ENCODE measurements at regions not wholly inside any gene's neighbourhood (a gene's known extent, or its start where the extent isn't known, plus 50 kb on each side); places are given as distances from the start of the nearest gene placed in this dataset.

DNA sequence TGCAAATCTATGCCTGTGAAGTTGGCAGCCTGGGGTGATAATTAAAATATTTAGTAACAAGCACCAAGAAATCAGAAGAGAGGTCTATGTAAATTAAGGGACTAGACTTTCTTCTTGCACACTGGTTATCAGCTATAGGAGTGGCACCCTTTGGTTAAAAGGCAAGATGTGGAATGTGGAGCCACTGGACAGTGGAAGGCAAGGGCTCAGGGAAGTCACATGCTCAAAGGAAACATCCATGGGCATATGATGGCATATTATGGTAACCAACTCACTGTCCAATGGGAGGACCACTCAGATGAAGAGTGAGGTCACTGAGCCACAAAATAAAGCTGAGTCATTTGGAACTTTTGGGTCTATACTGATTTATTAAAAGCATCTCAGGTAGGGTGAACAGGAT, 165.6 kb upstream of the PRICKLE2 start:
- POLR2A ChIA-PET, result no interaction called here
- no peaks in the 10 kb centered on the region for H3K9me3 ChIP-seq (ENCODE audit: low read length)
- H3K4me1 ChIP-seq (ENCODE audit: insufficient read depth, low read length, poor library complexity, severe bottlenecking), result no peaks in the 10 kb centered on the region
- no peak overlapping the region for H2AFZ ChIP-seq (ENCODE audit: low read length)
- no TSS peak for BruUV-seq (replicated peaks)
- TF ChIP-seq, protein P1, sequence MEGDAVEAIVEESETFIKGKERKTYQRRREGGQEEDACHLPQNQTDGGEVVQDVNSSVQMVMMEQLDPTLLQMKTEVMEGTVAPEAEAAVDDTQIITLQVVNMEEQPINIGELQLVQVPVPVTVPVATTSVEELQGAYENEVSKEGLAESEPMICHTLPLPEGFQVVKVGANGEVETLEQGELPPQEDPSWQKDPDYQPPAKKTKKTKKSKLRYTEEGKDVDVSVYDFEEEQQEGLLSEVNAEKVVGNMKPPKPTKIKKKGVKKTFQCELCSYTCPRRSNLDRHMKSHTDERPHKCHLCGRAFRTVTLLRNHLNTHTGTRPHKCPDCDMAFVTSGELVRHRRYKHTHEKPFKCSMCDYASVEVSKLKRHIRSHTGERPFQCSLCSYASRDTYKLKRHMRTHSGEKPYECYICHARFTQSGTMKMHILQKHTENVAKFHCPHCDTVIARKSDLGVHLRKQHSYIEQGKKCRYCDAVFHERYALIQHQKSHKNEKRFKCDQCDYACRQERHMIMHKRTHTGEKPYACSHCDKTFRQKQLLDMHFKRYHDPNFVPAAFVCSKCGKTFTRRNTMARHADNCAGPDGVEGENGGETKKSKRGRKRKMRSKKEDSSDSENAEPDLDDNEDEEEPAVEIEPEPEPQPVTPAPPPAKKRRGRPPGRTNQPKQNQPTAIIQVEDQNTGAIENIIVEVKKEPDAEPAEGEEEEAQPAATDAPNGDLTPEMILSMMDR (conservative IDR thresholded peaks at IDR 0.05; ENCODE audit: low read length), result no peak
- no peak for TF ChIP-seq EZH2phosphoT487 (IDR thresholded peaks at IDR 0.05; ENCODE audit: borderline replicate concordance, low read depth, low read length)
- no peaks in the 10 kb centered on the region for H3K36me3 ChIP-seq (ENCODE audit: insufficient read depth, low read length)
- H3K79me2 ChIP-seq (ENCODE audit: insufficient read depth, low read depth, low read length), result no peaks in the 10 kb centered on the region
- no peak for DNase-seq (ENCODE audit: low spot score)
- CTCF ChIA-PET (ENCODE audit: unreplicated experiment), result interaction anchor here (0.6 kb wide), 1 partner anchor 60 kb away, joined by 3 read pairs; no protein-coding TSS in a partner anchor
- no peaks in the 10 kb centered on the region for H4K20me1 ChIP-seq (ENCODE audit: insufficient read depth, low read length)
- H3K4me2 ChIP-seq (ENCODE audit: low read length), result no peak overlapping the region
- no peaks in the 10 kb centered on the region for H3K9me2 ChIP-seq (ENCODE audit: insufficient read depth, low read length)
- no peak overlapping the region for H3K4me3 ChIP-seq (ENCODE audit: low read depth, low read length, poor library complexity, severe bottlenecking)
- intact Hi-C loops (cut with micrococcal nuclease; ENCODE audit: unreplicated experiment), result no loop called here
- no peak overlapping the region for H3K27ac ChIP-seq (ENCODE audit: low read depth, low read length, poor library complexity, severe bottlenecking)

- CTCF ChIA-PET (ENCODE audit: unreplicated experiment), result no interaction called here
Measured at GRCh38 chr3:64388886-64389285, 163.6 kb upstream of the PRICKLE2 start.

DNA sequence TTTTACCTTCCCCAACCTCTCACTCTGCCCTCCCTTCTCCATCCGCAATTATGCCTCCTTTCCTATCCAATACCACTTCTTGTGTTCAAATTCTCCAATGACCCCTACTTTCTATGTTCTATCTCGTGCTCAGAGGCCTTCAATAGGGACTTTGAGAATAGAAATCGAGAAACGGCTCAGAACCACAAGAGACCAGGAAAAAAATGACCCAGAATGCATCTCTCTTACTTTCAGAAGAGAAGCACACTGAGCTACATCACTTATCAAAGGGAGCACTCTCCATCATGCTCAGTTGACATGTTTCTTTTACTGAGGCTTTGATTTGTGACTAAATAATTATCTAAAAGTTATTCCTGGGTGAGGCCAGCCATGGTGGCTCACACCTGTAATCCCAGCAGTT, 162.4 kb upstream of the PRICKLE2 start:
- ChIA-PET POLR2A (no interaction called here), CTCF (ENCODE audit: unreplicated experiment) (no interaction called here)
- Histone ChIP-seq H3K4me1 (ENCODE audit: insufficient read depth, low read length, poor library complexity, severe bottlenecking) (no peaks in the 10 kb centered on the region), H3K4me3 (ENCODE audit: low read depth, low read length, poor library complexity, severe bottlenecking) (no peak overlapping the region), H2AFZ (ENCODE audit: low read length) (no peak overlapping the region), H3K4me2 (ENCODE audit: low read length) (no peak overlapping the region), H4K20me1 (ENCODE audit: insufficient read depth, low read length) (no peaks in the 10 kb centered on the region), H3K9me3 (ENCODE audit: low read length) (no peaks in the 10 kb centered on the region), H3K79me2 (ENCODE audit: insufficient read depth, low read depth, low read length) (no peaks in the 10 kb centered on the region), H3K36me3 (ENCODE audit: insufficient read depth, low read length) (no peaks in the 10 kb centered on the region), H3K9me2 (ENCODE audit: insufficient read depth, low read length) (no peaks in the 10 kb centered on the region), H3K27ac (ENCODE audit: low read depth, low read length, poor library complexity, severe bottlenecking) (no peak overlapping the region)
- no TSS peak for BruUV-seq (replicated peaks)
- intact Hi-C loops (cut with micrococcal nuclease; ENCODE audit: unreplicated experiment), result no loop called here
- no peak for TF ChIP-seq EZH2phosphoT487 (IDR thresholded peaks at IDR 0.05; ENCODE audit: borderline replicate concordance, low read depth, low read length)
- TF ChIP-seq, protein P1 (conservative IDR thresholded peaks at IDR 0.05; ENCODE audit: low read length), result no peak
- DNase-seq (ENCODE audit: low spot score), result no peak

More at GRCh38 chr3:64388886-64389285, 163.6 kb upstream of the PRICKLE2 start:
- H4K20me1 ChIP-seq (ENCODE audit: insufficient read depth, low read length), result no peaks in the 10 kb centered on the region
- H3K79me2 ChIP-seq (ENCODE audit: insufficient read depth, low read depth, low read length), result no peaks in the 10 kb centered on the region
- intact Hi-C loops (cut with micrococcal nuclease; ENCODE audit: unreplicated experiment), result no loop called here
- no peak for DNase-seq (ENCODE audit: low spot score)
- no peak overlapping the region for H3K4me2 ChIP-seq (ENCODE audit: low read length)
- no peak overlapping the region for H2AFZ ChIP-seq (ENCODE audit: low read length)
- no peaks in the 10 kb centered on the region for H3K9me3 ChIP-seq (ENCODE audit: low read length)
- no peak overlapping the region for H3K4me3 ChIP-seq (ENCODE audit: low read depth, low read length, poor library complexity, severe bottlenecking)
- TF ChIP-seq, protein P1 (conservative IDR thresholded peaks at IDR 0.05; ENCODE audit: low read length), result no peak
- no peak for TF ChIP-seq EZH2phosphoT487 (IDR thresholded peaks at IDR 0.05; ENCODE audit: borderline replicate concordance, low read depth, low read length)
- no TSS peak for BruUV-seq (replicated peaks)
- no peaks in the 10 kb centered on the region for H3K36me3 ChIP-seq (ENCODE audit: insufficient read depth, low read length)
- no peaks in the 10 kb centered on the region for H3K4me1 ChIP-seq (ENCODE audit: insufficient read depth, low read length, poor library complexity, severe bottlenecking)
- no peaks in the 10 kb centered on the region for H3K9me2 ChIP-seq (ENCODE audit: insufficient read depth, low read length)
- H3K27ac ChIP-seq (ENCODE audit: low read depth, low read length, poor library complexity, severe bottlenecking), result no peak overlapping the region
- POLR2A ChIA-PET, result interaction anchor here (0.5 kb wide), 1 partner anchor 192 kb away, joined by 3 read pairs; no protein-coding TSS in a partner anchor
